ENCODE measurements at regions not wholly inside any gene's neighbourhood (a gene's known extent, or its start where the extent isn't known, plus 50 kb on each side); places are given as distances from the start of the nearest gene placed in this dataset.

DNA sequence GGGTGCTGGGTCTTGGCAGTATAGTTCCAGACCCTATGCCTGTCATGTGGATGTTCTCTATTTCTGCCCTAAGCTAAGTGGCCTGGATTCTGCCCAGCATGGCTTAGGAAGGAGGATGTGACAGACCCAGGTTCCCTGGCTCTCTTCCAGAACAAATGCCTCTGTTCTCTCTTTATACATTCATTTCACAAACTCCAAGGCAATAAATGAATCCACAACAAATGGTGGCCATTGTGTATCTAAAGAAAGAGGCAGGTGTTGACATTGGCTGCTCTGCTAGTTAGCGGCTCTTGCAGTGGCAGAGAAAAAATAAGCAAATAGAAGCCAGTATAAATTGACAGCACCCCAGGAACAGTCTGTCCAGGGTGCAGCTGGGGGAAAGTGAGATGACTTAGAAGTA is 298.6 kb downstream of the SUCLG1 start:
- TF ChIP-seq, protein P1, sequence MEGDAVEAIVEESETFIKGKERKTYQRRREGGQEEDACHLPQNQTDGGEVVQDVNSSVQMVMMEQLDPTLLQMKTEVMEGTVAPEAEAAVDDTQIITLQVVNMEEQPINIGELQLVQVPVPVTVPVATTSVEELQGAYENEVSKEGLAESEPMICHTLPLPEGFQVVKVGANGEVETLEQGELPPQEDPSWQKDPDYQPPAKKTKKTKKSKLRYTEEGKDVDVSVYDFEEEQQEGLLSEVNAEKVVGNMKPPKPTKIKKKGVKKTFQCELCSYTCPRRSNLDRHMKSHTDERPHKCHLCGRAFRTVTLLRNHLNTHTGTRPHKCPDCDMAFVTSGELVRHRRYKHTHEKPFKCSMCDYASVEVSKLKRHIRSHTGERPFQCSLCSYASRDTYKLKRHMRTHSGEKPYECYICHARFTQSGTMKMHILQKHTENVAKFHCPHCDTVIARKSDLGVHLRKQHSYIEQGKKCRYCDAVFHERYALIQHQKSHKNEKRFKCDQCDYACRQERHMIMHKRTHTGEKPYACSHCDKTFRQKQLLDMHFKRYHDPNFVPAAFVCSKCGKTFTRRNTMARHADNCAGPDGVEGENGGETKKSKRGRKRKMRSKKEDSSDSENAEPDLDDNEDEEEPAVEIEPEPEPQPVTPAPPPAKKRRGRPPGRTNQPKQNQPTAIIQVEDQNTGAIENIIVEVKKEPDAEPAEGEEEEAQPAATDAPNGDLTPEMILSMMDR (IDR thresholded peaks at IDR 0.05), result no peak
- TF ChIP-seq ZFX (IDR thresholded peaks at IDR 0.05; ENCODE audit: borderline replicate concordance), result no peak

All from 22Rv1 (cell line).